Activated T-cell treated with anti-CD3 and anti-CD28 coated beads, Interleukin-2, amount 50 U/mL, for 1 hour (primary cell): ENCODE measurements at regions not wholly inside any gene's neighbourhood (a gene's known extent, or its start where the extent isn't known, plus 50 kb on each side); places are given as distances from the start of the nearest gene placed in this dataset.
"Not testable (repeated sequence)": the region's sequence is repeated elsewhere in the genome, so short reads cannot be mapped to it uniquely, and the experiment has no call there.

Experiments used
- DNase-seq: peaks from one replicate; pipeline ENCODE4 v3.0.0-alpha.2; 2020

GRCh38 chr10:130964771-130965170, 346.8 kb downstream of the TCERG1L start:
- no peak for DNase-seq

- DNase-seq: no peak
These were observed 344.4 kb downstream of the TCERG1L start for GRCh38 chr10:130967161-130967560.

- no peak for DNase-seq
These were observed 343.7 kb downstream of the TCERG1L start for GRCh38 chr10:130967784-130968183.

GRCh38 chr10:130968511-130968910, 343.0 kb downstream of the TCERG1L start:
- no peak for DNase-seq

GRCh38 chr10:130968964-130969363, 342.6 kb downstream of the TCERG1L start:
- no peak for DNase-seq

GRCh38 chr10:130969700-130970099, 341.8 kb downstream of the TCERG1L start:
- DNase-seq: no peak

- no peak for DNase-seq
These were observed 341.0 kb downstream of the TCERG1L start for GRCh38 chr10:130970341-130971122.

- DNase-seq: no peak
These were observed 340.4 kb downstream of the TCERG1L start for GRCh38 chr10:130971123-130971435.

GRCh38 chr10:130973127-130973839, 338.2 kb downstream of the TCERG1L start:
- DNase-seq: no peak

- no peak for DNase-seq
These were observed 337.4 kb downstream of the TCERG1L start for GRCh38 chr10:130974166-130974565.

- not testable (repeated sequence) for DNase-seq
These were observed 336.2 kb downstream of the TCERG1L start for GRCh38 chr10:130975351-130975750.

- DNase-seq: no peak
These were observed 328.7 kb downstream of the TCERG1L start for GRCh38 chr10:130982802-130983201.

GRCh38 chr10:130983749-130984148, 327.8 kb downstream of the TCERG1L start:
- DNase-seq: no peak

GRCh38 chr10:130984686-130985085, 326.8 kb downstream of the TCERG1L start:
- DNase-seq: no peak

GRCh38 chr10:130985158-130985753, 326.3 kb downstream of the TCERG1L start:
- DNase-seq: no peak

GRCh38 chr10:130986846-130987245, 324.7 kb downstream of the TCERG1L start:
- no peak for DNase-seq

- no peak for DNase-seq
These were observed 324.1 kb downstream of the TCERG1L start for GRCh38 chr10:130987401-130987800.

- no peak for DNase-seq
These were observed 321.8 kb downstream of the TCERG1L start for GRCh38 chr10:130989670-130990232.

- DNase-seq: no peak
These were observed 321.0 kb downstream of the TCERG1L start for GRCh38 chr10:130990486-130990885.

GRCh38 chr10:130992802-130993523, 318.6 kb downstream of the TCERG1L start:
- no peak for DNase-seq

- no peak for DNase-seq
These were observed 317.9 kb downstream of the TCERG1L start for GRCh38 chr10:130993612-130994011.

GRCh38 chr10:130994191-130994590, 317.3 kb downstream of the TCERG1L start:
- no peak for DNase-seq

- DNase-seq: no peak
These were observed 316.7 kb downstream of the TCERG1L start for GRCh38 chr10:130994845-130995244.
